ENCODE measurements at regions not wholly inside any gene's neighbourhood (a gene's known extent, or its start where the extent isn't known, plus 50 kb on each side); places are given as distances from the start of the nearest gene placed in this dataset.

DNA sequence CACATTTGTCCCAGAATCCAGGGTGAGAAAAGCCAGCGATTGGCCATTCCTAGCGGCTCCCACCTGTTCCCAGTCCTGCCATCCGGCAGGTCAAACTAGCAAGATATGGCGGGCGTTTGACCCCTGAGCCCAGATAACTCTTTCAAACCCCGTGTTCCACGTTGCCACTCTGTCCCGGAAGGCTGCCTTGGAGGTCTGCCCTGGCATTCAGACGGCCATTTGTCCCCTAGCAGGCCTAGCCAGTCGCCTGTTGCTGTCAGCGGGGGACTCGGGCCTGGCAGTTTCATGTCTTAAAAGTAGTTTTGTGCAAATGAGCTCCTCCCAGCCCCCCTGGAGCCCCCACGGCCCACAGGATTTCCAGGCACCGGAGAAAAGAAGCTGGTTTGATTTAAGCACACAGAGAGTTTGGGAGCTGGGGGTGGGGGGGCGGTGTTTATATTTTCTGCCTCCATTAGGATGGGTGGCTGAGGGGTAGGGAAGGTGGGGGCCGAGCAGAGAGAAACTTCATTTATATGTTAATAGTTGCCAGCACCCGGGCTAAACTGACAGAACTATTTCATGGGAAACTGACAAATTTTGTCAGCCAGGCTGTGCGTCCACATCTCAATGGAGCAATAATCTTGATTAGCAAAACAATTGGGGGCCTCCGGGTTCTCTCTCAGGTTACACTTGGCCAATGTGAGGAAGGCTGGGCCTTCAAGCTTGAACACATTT is 240.9 kb upstream of the SALL1 start:
- H3K4me3 ChIP-seq (ENCODE audit: control insufficient read depth, low read depth, low read length): no peak overlapping the region
- no peak for TF ChIP-seq CTCF (conservative IDR thresholded peaks at IDR 0.05; ENCODE audit: control insufficient read depth, insufficient read depth, low read depth, low read length)
- no peak for DNase-seq (ENCODE audit: low read depth)

GRCh38 chr16:51390877-51391276 is 239.8 kb upstream of the SALL1 start:
- DNase-seq (ENCODE audit: low read depth): no peak
- TF ChIP-seq CTCF (conservative IDR thresholded peaks at IDR 0.05; ENCODE audit: control insufficient read depth, insufficient read depth, low read depth, low read length): no peak
- no peak overlapping the region for H3K4me3 ChIP-seq (ENCODE audit: control insufficient read depth, low read depth, low read length)

GRCh38 chr16:51389881-51390280 is 238.8 kb upstream of the SALL1 start:
- no peak for DNase-seq (ENCODE audit: low read depth)
- TF ChIP-seq CTCF (conservative IDR thresholded peaks at IDR 0.05; ENCODE audit: control insufficient read depth, insufficient read depth, low read depth, low read length): no peak
- H3K4me3 ChIP-seq (ENCODE audit: control insufficient read depth, low read depth, low read length): no peak overlapping the region

GRCh38 chr16:51388516-51388951 is 237.5 kb upstream of the SALL1 start:
- no peak overlapping the region for H3K4me3 ChIP-seq (ENCODE audit: control insufficient read depth, low read depth, low read length)
- no peak for TF ChIP-seq CTCF (conservative IDR thresholded peaks at IDR 0.05; ENCODE audit: control insufficient read depth, insufficient read depth, low read depth, low read length)
- DNase-seq (ENCODE audit: low read depth): no peak

- DNase-seq (ENCODE audit: low read depth): no peak
- TF ChIP-seq CTCF (conservative IDR thresholded peaks at IDR 0.05; ENCODE audit: control insufficient read depth, insufficient read depth, low read depth, low read length): no peak
- no peak overlapping the region for H3K4me3 ChIP-seq (ENCODE audit: control insufficient read depth, low read depth, low read length)
Observed at GRCh38 chr16:51383909-51384308, 232.8 kb upstream of the SALL1 start.

DNA sequence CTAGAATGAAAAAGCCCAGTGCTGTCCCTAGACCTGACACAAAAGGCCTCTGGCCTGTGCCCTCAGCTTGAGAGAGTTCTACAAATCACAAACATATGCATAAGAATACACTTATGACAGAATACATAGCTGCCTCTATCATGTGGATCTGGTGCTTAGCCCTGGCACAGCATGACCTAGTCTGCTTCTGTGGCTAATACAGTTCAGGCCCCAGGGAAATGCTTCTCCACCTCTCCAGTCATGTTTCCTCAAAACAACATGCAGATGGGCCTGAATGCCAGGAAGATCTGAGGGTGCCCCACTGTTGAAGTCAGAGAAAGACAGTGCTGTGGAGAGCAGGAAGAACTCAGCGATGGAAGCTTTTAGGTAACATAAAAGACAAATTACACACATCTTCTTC is 231.9 kb upstream of the SALL1 start:
- TF ChIP-seq CTCF (conservative IDR thresholded peaks at IDR 0.05; ENCODE audit: control insufficient read depth, insufficient read depth, low read depth, low read length): no peak
- H3K4me3 ChIP-seq (ENCODE audit: control insufficient read depth, low read depth, low read length): no peak overlapping the region
- DNase-seq (ENCODE audit: low read depth): no peak

DNA sequence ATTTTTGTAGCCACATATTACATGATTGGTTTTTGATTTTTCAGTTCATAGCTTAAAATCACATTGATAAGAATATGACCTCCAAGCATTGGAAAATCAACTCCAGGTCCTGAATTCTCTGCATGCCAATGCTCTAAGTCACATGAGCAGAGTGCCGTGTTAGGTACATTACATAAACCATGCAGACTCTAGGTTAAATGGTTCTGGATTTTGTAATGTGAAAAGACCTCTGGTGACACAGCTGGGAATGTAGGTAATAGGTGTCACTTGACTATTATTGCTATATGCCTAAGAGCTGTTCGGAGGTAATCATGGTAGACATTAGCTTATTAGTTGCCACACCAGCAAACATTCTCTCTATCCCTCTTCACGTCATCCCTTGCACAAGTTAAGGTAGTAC is 231.1 kb upstream of the SALL1 start:
- TF ChIP-seq CTCF (conservative IDR thresholded peaks at IDR 0.05; ENCODE audit: control insufficient read depth, insufficient read depth, low read depth, low read length): no peak
- no peak overlapping the region for H3K4me3 ChIP-seq (ENCODE audit: control insufficient read depth, low read depth, low read length)
- no peak for DNase-seq (ENCODE audit: low read depth)
